ENCODE measurements at regions not wholly inside any gene's neighbourhood (a gene's known extent, or its start where the extent isn't known, plus 50 kb on each side); places are given as distances from the start of the nearest gene placed in this dataset.

DNA sequence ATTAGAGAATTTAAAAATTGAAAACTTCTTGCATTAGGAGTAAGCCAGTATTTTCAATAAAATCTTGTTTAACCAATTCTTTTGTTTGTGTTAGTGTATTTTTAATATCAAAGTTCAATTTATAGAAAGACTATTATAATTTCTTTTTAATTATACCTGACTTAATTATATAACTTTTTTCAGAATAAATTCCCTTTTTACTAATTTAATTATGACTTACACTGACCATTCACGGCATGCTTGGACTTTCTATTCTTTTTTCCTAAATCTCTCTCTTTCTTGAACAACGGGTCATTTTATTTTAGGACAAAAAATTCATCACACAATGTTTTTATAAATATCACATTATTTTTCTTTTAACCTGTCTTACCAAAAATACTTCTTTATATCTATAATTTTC, 555.3 kb upstream of the PTGER4 start:
- Histone ChIP-seq H4K20me1 (ENCODE audit: control insufficient read depth, extremely low read depth, insufficient read depth, low read length) (no peaks in the 10 kb centered on the region), H3K9me1 (ENCODE audit: control insufficient read depth, extremely low read depth, insufficient read depth, low read length) (no peaks in the 10 kb centered on the region), H3K27me3 (ENCODE audit: control insufficient read depth, extremely low read depth, insufficient read depth, low read length) (no peaks in the 10 kb centered on the region), H3K9ac (ENCODE audit: control insufficient read depth, extremely low read depth, insufficient read depth, low read length) (no peak overlapping the region), H3K4me2 (ENCODE audit: control insufficient read depth, extremely low read depth, insufficient read depth, low read depth, low read length) (no peak overlapping the region), H2AFZ (ENCODE audit: control insufficient read depth, low read length) (no peak overlapping the region), H3K4me3 (ENCODE audit: control insufficient read depth in 2 of 3, extremely low read depth in 1 of 3, insufficient read depth in 2 of 3, low read depth in 1 of 3, low read length in 3 of 3) (no peak overlapping the region), H3K4me1 (ENCODE audit: control insufficient read depth, extremely low read depth, insufficient read depth, low read length) (no peaks in the 10 kb centered on the region), H3K27ac (ENCODE audit: control insufficient read depth, insufficient read depth, low read length) (no peak overlapping the region), H3K9me3 (ENCODE audit: control insufficient read depth, low read depth, low read length) (peaks cover 5% of the 10 kb centered on the region), H3K79me2 (ENCODE audit: control insufficient read depth, insufficient read depth, low read length) (no peaks in the 10 kb centered on the region), H3K36me3 (ENCODE audit: control insufficient read depth in 2 of 2, extremely low read depth in 1 of 2, insufficient read depth in 2 of 2, low read length in 2 of 2) (no peaks in the 10 kb centered on the region)
- DNase-seq (ENCODE audit: low read depth, low spot score): no peak
- TF ChIP-seq, protein P1, sequence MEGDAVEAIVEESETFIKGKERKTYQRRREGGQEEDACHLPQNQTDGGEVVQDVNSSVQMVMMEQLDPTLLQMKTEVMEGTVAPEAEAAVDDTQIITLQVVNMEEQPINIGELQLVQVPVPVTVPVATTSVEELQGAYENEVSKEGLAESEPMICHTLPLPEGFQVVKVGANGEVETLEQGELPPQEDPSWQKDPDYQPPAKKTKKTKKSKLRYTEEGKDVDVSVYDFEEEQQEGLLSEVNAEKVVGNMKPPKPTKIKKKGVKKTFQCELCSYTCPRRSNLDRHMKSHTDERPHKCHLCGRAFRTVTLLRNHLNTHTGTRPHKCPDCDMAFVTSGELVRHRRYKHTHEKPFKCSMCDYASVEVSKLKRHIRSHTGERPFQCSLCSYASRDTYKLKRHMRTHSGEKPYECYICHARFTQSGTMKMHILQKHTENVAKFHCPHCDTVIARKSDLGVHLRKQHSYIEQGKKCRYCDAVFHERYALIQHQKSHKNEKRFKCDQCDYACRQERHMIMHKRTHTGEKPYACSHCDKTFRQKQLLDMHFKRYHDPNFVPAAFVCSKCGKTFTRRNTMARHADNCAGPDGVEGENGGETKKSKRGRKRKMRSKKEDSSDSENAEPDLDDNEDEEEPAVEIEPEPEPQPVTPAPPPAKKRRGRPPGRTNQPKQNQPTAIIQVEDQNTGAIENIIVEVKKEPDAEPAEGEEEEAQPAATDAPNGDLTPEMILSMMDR (optimal IDR thresholded peaks at IDR 0.05 in 1 of 3, IDR thresholded peaks at IDR 0.05 in 1 of 3, conservative IDR thresholded peaks at IDR 0.05 in 1 of 3; ENCODE audit: extremely low read depth in 1 of 3, insufficient read depth in 2 of 3, low read length in 3 of 3): no peak
- TF ChIP-seq EZH2 (IDR thresholded peaks at IDR 0.05; ENCODE audit: low read length): no peak
- FAIRE-seq: no peak
- dilution Hi-C loops (cut with MboI; ENCODE audit: extremely low pct_ligation_motif_present, low sequenced_read_pairs): no loop called here

DNA sequence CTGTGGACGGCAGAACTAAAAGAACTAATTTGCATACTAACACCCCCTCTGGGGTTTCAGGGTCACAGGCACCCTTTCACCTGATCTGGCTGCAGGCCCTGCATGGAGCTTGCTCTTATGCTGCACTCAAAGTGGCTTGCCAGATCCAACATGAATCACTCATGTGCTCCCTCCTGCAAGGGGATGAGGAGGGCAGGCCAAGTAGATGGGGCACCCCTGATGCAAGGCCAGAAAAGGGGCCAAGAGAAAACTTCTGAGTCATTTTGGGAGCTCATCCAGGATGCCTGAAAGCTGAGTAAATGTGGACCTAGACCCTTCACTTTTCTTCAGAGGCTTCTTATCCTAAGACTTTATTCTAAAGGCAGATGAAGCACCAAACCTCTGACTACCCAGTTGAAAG, 558.5 kb upstream of the PTGER4 start:
- Histone ChIP-seq H3K27ac (ENCODE audit: control insufficient read depth, insufficient read depth, low read length) (no peak overlapping the region), H3K9me3 (ENCODE audit: control insufficient read depth, low read depth, low read length) (peaks cover 5% of the 10 kb centered on the region), H3K27me3 (ENCODE audit: control insufficient read depth, extremely low read depth, insufficient read depth, low read length) (no peaks in the 10 kb centered on the region), H4K20me1 (ENCODE audit: control insufficient read depth, extremely low read depth, insufficient read depth, low read length) (no peaks in the 10 kb centered on the region), H3K4me3 (ENCODE audit: control insufficient read depth in 2 of 3, extremely low read depth in 1 of 3, insufficient read depth in 2 of 3, low read depth in 1 of 3, low read length in 3 of 3) (no peak overlapping the region), H3K36me3 (ENCODE audit: control insufficient read depth in 2 of 2, extremely low read depth in 1 of 2, insufficient read depth in 2 of 2, low read length in 2 of 2) (no peaks in the 10 kb centered on the region), H3K9ac (ENCODE audit: control insufficient read depth, extremely low read depth, insufficient read depth, low read length) (no peak overlapping the region), H3K79me2 (ENCODE audit: control insufficient read depth, insufficient read depth, low read length) (no peaks in the 10 kb centered on the region), H3K4me1 (ENCODE audit: control insufficient read depth, extremely low read depth, insufficient read depth, low read length) (no peaks in the 10 kb centered on the region), H3K9me1 (ENCODE audit: control insufficient read depth, extremely low read depth, insufficient read depth, low read length) (no peaks in the 10 kb centered on the region), H2AFZ (ENCODE audit: control insufficient read depth, low read length) (no peak overlapping the region), H3K4me2 (ENCODE audit: control insufficient read depth, extremely low read depth, insufficient read depth, low read depth, low read length) (no peak overlapping the region)
- DNase-seq (ENCODE audit: low read depth, low spot score) (no peak), FAIRE-seq (no peak)
- dilution Hi-C loops (cut with MboI; ENCODE audit: extremely low pct_ligation_motif_present, low sequenced_read_pairs): no loop called here
- TF ChIP-seq EZH2 (IDR thresholded peaks at IDR 0.05; ENCODE audit: low read length): no peak
- TF ChIP-seq, protein P1 (optimal IDR thresholded peaks at IDR 0.05 in 1 of 3, IDR thresholded peaks at IDR 0.05 in 1 of 3, conservative IDR thresholded peaks at IDR 0.05 in 1 of 3; ENCODE audit: extremely low read depth in 1 of 3, insufficient read depth in 2 of 3, low read length in 3 of 3): no peak
